ENCODE measurements at regions not wholly inside any gene's neighbourhood (a gene's known extent, or its start where the extent isn't known, plus 50 kb on each side); places are given as distances from the start of the nearest gene placed in this dataset.

GRCh38 chr3:101970212-101970611 lies 120.9 kb downstream of the NFKBIZ start:
- TF ChIP-seq SOX5 (CRISPR knock-in tag; IDR thresholded peaks at IDR 0.05; ENCODE audit: borderline replicate concordance) (no peak), E2F5 (CRISPR knock-in tag; conservative IDR thresholded peaks at IDR 0.05) (no peak), MAFK (conservative IDR thresholded peaks at IDR 0.05 in 1 of 2, IDR thresholded peaks at IDR 0.05 in 1 of 2; ENCODE audit: low read length in 2 of 2) (peak; percentile 46 to 55; a peak in 2 of 4 replicates)

DNA sequence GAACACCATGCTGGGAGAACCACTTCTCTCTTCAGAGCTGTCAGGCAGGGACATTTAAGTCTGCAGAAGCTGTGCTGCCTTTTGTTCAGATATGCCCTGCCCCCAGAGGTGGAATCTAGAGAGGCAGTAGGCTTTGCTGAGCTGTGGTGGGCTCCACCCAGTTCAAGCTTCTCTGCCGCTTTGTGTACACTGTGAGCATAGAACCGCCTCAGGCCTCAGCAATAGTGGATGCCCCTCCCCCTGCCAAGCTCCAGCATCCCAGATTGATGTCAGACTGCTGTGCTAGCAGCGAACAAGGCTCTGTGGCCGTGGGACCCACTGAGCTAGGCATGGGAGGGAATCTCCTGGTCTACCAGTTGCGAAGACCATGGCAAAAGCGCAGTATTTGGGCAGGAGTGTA lies 121.6 kb downstream of the NFKBIZ start:
- POLR2A ChIA-PET = no interaction called here
- Histone ChIP-seq H3K9me3 (ENCODE audit: low read length) (no peaks in the 10 kb centered on the region), H2AFZ (ENCODE audit: low read length) (no peak overlapping the region), H3K79me2 (ENCODE audit: insufficient read depth, low read length) (no peaks in the 10 kb centered on the region), H3K27me3 (ENCODE audit: control insufficient read depth in 1 of 2, insufficient read depth in 2 of 2, low read length in 2 of 2) (no peaks in the 10 kb centered on the region), H3K36me3 (replicated peaks in 1 of 2; ENCODE audit: control insufficient read depth in 1 of 2, insufficient read depth in 2 of 2, low read length in 2 of 2) (no peaks in the 10 kb centered on the region), H3K4me3 (replicated peaks in 1 of 3; ENCODE audit: insufficient read depth in 1 of 3, low read depth in 2 of 3, low read length in 3 of 3) (no peak overlapping the region), H3K9ac (ENCODE audit: insufficient read depth, low read depth, low read length) (no peak overlapping the region), H3K4me2 (ENCODE audit: low read depth, low read length) (no peak overlapping the region), H4K20me1 (ENCODE audit: insufficient read depth, low read length) (no peaks in the 10 kb centered on the region), H3K4me1 (ENCODE audit: insufficient read depth, low read length) (no peaks in the 10 kb centered on the region), H3K27ac (ENCODE audit: extremely low read length, insufficient read depth, low read length) (no peak overlapping the region)
- ATAC-seq (peak; percentile 28; the same call in 1 of the 3 replicates), FAIRE-seq (no peak), DNase-seq (ENCODE audit: low spot score) (no peak)
- 60% methylated on average over 4 of the region's 6 CpGs for WGBS (ENCODE audit: low lambda C conversion rate)
- BruUV-seq (replicated peaks) = no TSS peak
- CTCF ChIA-PET (ENCODE audit: low intra/inter-chr PET ratio, low total read pairs) = no interaction called here
- intact Hi-C loops (cut with micrococcal nuclease; ENCODE audit: unreplicated experiment) = no loop called here
- in situ Hi-C loops (cut with HindIII; ENCODE audit: extremely low pct_ligation_motif_present, low pct_unique_long_range_greater_than_20kb) = no loop called here
- TF ChIP-seq RERE (CRISPR knock-in tag; IDR thresholded peaks at IDR 0.05; ENCODE audit: low read depth) (no peak), ZNF24 (IDR thresholded peaks at IDR 0.05) (no peak), ZNF276 (CRISPR knock-in tag; IDR thresholded peaks at IDR 0.05; ENCODE audit: low read depth) (no peak), ZNF138 (CRISPR knock-in tag; IDR thresholded peaks at IDR 0.05; ENCODE audit: low read depth) (no peak), UBTF (CRISPR knock-in tag; IDR thresholded peaks at IDR 0.05) (no peak)

More at GRCh38 chr3:101970212-101970611, 120.9 kb downstream of the NFKBIZ start:
- Histone ChIP-seq H3K79me2 (ENCODE audit: insufficient read depth, low read length) (no peaks in the 10 kb centered on the region), H3K27ac (ENCODE audit: extremely low read length, insufficient read depth, low read length) (no peak overlapping the region), H2AFZ (ENCODE audit: low read length) (no peak overlapping the region), H3K27me3 (ENCODE audit: control insufficient read depth in 1 of 2, insufficient read depth in 2 of 2, low read length in 2 of 2) (no peaks in the 10 kb centered on the region), H3K4me2 (ENCODE audit: low read depth, low read length) (no peak overlapping the region), H3K9ac (ENCODE audit: insufficient read depth, low read depth, low read length) (no peak overlapping the region), H4K20me1 (ENCODE audit: insufficient read depth, low read length) (no peaks in the 10 kb centered on the region), H3K4me1 (ENCODE audit: insufficient read depth, low read length) (no peaks in the 10 kb centered on the region), H3K36me3 (replicated peaks in 1 of 2; ENCODE audit: control insufficient read depth in 1 of 2, insufficient read depth in 2 of 2, low read length in 2 of 2) (no peaks in the 10 kb centered on the region), H3K4me3 (replicated peaks in 1 of 3; ENCODE audit: insufficient read depth in 1 of 3, low read depth in 2 of 3, low read length in 3 of 3) (no peak overlapping the region), H3K9me3 (ENCODE audit: low read length) (no peaks in the 10 kb centered on the region)
- DNase-seq (ENCODE audit: low spot score) = no peak
- BruUV-seq (replicated peaks) = no TSS peak
- intact Hi-C loops (cut with micrococcal nuclease; ENCODE audit: unreplicated experiment) = no loop called here
- WGBS (ENCODE audit: low lambda C conversion rate) = 48% methylated on average over 4 of the region's 4 CpGs
- ATAC-seq = no peak
- ChIA-PET POLR2A (no interaction called here), CTCF (ENCODE audit: low intra/inter-chr PET ratio, low total read pairs) (no interaction called here)
- no peak for FAIRE-seq
- in situ Hi-C loops (cut with HindIII; ENCODE audit: extremely low pct_ligation_motif_present, low pct_unique_long_range_greater_than_20kb) = no loop called here
